ENCODE measurements at regions not wholly inside any gene's neighbourhood (a gene's known extent, or its start where the extent isn't known, plus 50 kb on each side); places are given as distances from the start of the nearest gene placed in this dataset.

GRCh38 chr7:53209129-53209528 lies 173.7 kb downstream of the POM121L12 start:
- no peak overlapping the region for H3K4me3 ChIP-seq (ENCODE audit: low read length)
- TF ChIP-seq, protein P1, sequence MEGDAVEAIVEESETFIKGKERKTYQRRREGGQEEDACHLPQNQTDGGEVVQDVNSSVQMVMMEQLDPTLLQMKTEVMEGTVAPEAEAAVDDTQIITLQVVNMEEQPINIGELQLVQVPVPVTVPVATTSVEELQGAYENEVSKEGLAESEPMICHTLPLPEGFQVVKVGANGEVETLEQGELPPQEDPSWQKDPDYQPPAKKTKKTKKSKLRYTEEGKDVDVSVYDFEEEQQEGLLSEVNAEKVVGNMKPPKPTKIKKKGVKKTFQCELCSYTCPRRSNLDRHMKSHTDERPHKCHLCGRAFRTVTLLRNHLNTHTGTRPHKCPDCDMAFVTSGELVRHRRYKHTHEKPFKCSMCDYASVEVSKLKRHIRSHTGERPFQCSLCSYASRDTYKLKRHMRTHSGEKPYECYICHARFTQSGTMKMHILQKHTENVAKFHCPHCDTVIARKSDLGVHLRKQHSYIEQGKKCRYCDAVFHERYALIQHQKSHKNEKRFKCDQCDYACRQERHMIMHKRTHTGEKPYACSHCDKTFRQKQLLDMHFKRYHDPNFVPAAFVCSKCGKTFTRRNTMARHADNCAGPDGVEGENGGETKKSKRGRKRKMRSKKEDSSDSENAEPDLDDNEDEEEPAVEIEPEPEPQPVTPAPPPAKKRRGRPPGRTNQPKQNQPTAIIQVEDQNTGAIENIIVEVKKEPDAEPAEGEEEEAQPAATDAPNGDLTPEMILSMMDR (IDR thresholded peaks at IDR 0.05; ENCODE audit: poor library complexity, severe bottlenecking): no peak
- TF ChIP-seq, protein P2, sequence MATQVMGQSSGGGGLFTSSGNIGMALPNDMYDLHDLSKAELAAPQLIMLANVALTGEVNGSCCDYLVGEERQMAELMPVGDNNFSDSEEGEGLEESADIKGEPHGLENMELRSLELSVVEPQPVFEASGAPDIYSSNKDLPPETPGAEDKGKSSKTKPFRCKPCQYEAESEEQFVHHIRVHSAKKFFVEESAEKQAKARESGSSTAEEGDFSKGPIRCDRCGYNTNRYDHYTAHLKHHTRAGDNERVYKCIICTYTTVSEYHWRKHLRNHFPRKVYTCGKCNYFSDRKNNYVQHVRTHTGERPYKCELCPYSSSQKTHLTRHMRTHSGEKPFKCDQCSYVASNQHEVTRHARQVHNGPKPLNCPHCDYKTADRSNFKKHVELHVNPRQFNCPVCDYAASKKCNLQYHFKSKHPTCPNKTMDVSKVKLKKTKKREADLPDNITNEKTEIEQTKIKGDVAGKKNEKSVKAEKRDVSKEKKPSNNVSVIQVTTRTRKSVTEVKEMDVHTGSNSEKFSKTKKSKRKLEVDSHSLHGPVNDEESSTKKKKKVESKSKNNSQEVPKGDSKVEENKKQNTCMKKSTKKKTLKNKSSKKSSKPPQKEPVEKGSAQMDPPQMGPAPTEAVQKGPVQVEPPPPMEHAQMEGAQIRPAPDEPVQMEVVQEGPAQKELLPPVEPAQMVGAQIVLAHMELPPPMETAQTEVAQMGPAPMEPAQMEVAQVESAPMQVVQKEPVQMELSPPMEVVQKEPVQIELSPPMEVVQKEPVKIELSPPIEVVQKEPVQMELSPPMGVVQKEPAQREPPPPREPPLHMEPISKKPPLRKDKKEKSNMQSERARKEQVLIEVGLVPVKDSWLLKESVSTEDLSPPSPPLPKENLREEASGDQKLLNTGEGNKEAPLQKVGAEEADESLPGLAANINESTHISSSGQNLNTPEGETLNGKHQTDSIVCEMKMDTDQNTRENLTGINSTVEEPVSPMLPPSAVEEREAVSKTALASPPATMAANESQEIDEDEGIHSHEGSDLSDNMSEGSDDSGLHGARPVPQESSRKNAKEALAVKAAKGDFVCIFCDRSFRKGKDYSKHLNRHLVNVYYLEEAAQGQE (IDR thresholded peaks at IDR 0.05; ENCODE audit: borderline replicate concordance): no peak
- TF ChIP-seq MXI1 (conservative IDR thresholded peaks at IDR 0.05; ENCODE audit: poor library complexity, severe bottlenecking): no peak
- TF ChIP-seq POLR2AphosphoS5 (IDR thresholded peaks at IDR 0.05): no peak
- no peak for TF ChIP-seq EP300 (conservative IDR thresholded peaks at IDR 0.05; ENCODE audit: poor library complexity, severe bottlenecking)
- TF ChIP-seq SMC3 (conservative IDR thresholded peaks at IDR 0.05; ENCODE audit: poor library complexity): no peak
- TF ChIP-seq RAD21 (conservative IDR thresholded peaks at IDR 0.05): no peak
- no peak for TF ChIP-seq TAF1 (IDR thresholded peaks at IDR 0.05; ENCODE audit: low read depth)
- TF ChIP-seq EZH2 (IDR thresholded peaks at IDR 0.05; ENCODE audit: borderline replicate concordance, insufficient read depth, low read length, poor library complexity, severe bottlenecking): no peak

DNA sequence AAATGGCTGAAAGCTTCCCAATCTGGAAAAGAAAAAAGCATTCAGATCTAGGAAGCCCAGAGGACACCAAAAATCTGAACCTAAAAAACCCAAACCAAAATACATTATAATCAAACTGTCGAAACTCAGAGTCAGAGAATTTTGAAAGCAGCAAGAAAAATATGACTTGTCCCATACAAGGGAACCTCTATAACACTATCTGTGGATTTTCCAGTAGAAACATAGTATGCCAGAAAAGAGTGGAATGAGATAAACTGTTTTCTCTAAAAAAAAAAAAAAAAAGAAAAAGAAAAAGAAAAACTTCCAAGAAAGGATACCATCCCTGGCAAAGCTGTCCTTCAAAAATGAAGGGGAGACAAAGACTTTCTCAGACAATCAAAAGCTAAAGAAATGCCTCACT lies 179.0 kb downstream of the POM121L12 start:
- TF ChIP-seq, protein P1 (IDR thresholded peaks at IDR 0.05; ENCODE audit: poor library complexity, severe bottlenecking): no peak
- TF ChIP-seq EZH2 (IDR thresholded peaks at IDR 0.05; ENCODE audit: borderline replicate concordance, insufficient read depth, low read length, poor library complexity, severe bottlenecking) (no peak), RAD21 (conservative IDR thresholded peaks at IDR 0.05) (no peak), MXI1 (conservative IDR thresholded peaks at IDR 0.05; ENCODE audit: poor library complexity, severe bottlenecking) (no peak), EP300 (conservative IDR thresholded peaks at IDR 0.05; ENCODE audit: poor library complexity, severe bottlenecking) (no peak), POLR2AphosphoS5 (IDR thresholded peaks at IDR 0.05) (no peak), SMC3 (conservative IDR thresholded peaks at IDR 0.05; ENCODE audit: poor library complexity) (no peak), TAF1 (IDR thresholded peaks at IDR 0.05; ENCODE audit: low read depth) (no peak)
- TF ChIP-seq, protein P2 (IDR thresholded peaks at IDR 0.05; ENCODE audit: borderline replicate concordance): no peak
- Histone ChIP-seq H3K4me2 (ENCODE audit: low read length) (no peak overlapping the region), H3K9me3 (ENCODE audit: low read length) (no peaks in the 10 kb centered on the region), H3K9me2 (ENCODE audit: insufficient read depth, low read length) (no peaks in the 10 kb centered on the region), H3K9ac (ENCODE audit: low read length) (no peak overlapping the region), H2AFZ (ENCODE audit: low read depth, low read length) (no peak overlapping the region), H3K79me2 (replicated peaks; ENCODE audit: insufficient read depth, low read length) (no peaks in the 10 kb centered on the region), H4K20me1 (ENCODE audit: insufficient read depth) (no peaks in the 10 kb centered on the region), H3K27ac (ENCODE audit: low read length) (no peak overlapping the region), H3K4me3 (ENCODE audit: low read length) (no peak overlapping the region), H3K27me3 (ENCODE audit: insufficient read depth, low read depth, low read length) (peaks cover 7% of the 10 kb centered on the region), H3F3A (ENCODE audit: insufficient read depth, low read length, poor library complexity, severe bottlenecking) (no peaks in the 10 kb centered on the region), H3K36me3 (ENCODE audit: insufficient read depth, low read length) (no peaks in the 10 kb centered on the region)

More at GRCh38 chr7:53209129-53209528, 173.7 kb downstream of the POM121L12 start:
- no peak overlapping the region for H3K4me2 ChIP-seq (ENCODE audit: low read length)
- no peak overlapping the region for H2AFZ ChIP-seq (ENCODE audit: low read depth, low read length)
- H3F3A ChIP-seq (ENCODE audit: insufficient read depth, low read length, poor library complexity, severe bottlenecking): no peaks in the 10 kb centered on the region
- H3K36me3 ChIP-seq (ENCODE audit: insufficient read depth, low read length): no peaks in the 10 kb centered on the region
- no peaks in the 10 kb centered on the region for H3K27me3 ChIP-seq (ENCODE audit: insufficient read depth, low read depth, low read length)
- H3K79me2 ChIP-seq (replicated peaks; ENCODE audit: insufficient read depth, low read length): no peaks in the 10 kb centered on the region
- H3K27ac ChIP-seq (ENCODE audit: low read length): no peak overlapping the region
- H3K9ac ChIP-seq (ENCODE audit: low read length): no peak overlapping the region
- H3K9me3 ChIP-seq (ENCODE audit: low read length): no peaks in the 10 kb centered on the region
- no peaks in the 10 kb centered on the region for H3K9me2 ChIP-seq (ENCODE audit: insufficient read depth, low read length)
- no peaks in the 10 kb centered on the region for H4K20me1 ChIP-seq (ENCODE audit: insufficient read depth)

Data from neural cell (in vitro differentiated cells).